Kidney tubule cell (primary cell): ENCODE measurements at regions not wholly inside any gene's neighbourhood (a gene's known extent, or its start where the extent isn't known, plus 50 kb on each side); places are given as distances from the start of the nearest gene placed in this dataset.
"Not testable (repeated sequence)": the region's sequence is repeated elsewhere in the genome, so short reads cannot be mapped to it uniquely, and the experiment has no call there.

Experiments
- DNase-seq: peaks from one replicate; pipeline ENCODE4 v3.0.0-alpha.2; 2018; ENCODE audit warnings: low spot score

GRCh38 chr7:49100908-49101740, 176.8 kb downstream of the CDC14C start:
- not testable (repeated sequence) for DNase-seq

DNA sequence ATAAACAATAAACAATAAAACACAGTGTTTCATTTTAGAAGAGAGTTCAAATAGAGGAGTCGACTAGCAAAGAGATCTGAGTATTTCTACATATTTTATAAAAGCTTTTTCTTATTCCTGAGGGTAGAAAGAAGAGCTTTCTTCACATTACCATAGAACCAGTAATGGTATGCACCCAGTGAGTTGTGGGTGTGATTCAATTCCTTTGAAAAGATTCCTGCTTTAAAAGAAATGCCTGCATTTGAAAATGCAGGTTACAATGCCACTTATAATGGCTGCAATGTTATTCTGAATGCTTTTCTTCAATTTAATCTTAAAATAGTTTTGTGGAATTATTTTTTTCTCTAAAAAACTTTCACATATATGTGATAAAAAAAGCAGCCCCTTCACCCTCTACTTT, 178.1 kb downstream of the CDC14C start:
- DNase-seq, result no peak

DNA sequence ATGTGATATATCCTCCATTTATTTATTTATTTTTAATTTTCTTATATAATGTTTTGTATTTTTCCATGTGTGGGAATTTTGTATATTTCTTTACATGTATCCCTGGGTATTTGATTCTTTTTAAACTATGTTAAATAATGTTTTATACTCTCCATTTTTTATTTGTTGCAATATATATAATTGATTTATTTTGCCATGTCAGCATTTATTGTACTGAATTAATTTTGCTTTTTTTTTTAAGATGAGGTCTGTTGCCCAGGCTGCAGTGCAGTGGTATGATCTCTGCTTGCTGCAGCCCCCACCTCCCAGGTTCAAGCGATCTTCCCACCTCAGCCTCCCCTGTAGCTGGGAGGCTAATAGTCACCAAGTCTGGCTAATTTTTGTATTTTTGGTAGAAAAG, 187.4 kb downstream of the CDC14C start:
- DNase-seq, result no peak

- DNase-seq, result no peak
Observed at GRCh38 chr7:49112222-49112621, 187.9 kb downstream of the CDC14C start.

- DNase-seq, result no peak
Observed at GRCh38 chr7:49112647-49113046, 188.3 kb downstream of the CDC14C start.

DNA sequence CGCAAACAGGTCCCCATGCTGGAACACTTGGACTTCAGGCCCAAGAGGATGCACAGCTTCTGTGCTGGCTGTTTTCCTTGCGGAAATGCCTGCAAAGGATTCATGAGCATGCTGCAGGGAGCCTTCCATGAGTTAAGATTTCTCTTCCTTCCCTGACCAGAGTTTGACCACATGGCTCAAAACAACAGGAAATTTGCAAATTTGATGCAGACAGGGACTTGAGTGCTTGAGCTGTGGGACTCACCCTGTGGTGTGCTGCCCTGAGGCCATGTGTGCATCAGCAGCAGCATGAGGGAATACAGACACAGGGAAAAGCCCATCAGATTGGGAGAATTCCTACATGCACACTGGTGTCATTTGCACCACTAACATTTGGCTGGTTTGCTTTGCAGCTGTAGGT, 195.4 kb downstream of the CDC14C start:
- DNase-seq, result no peak

- DNase-seq, result peak; percentile 19
Observed at GRCh38 chr7:49125246-49125645, 200.9 kb downstream of the CDC14C start.

GRCh38 chr7:49127359-49127913, 203.1 kb downstream of the CDC14C start:
- no peak for DNase-seq

DNA sequence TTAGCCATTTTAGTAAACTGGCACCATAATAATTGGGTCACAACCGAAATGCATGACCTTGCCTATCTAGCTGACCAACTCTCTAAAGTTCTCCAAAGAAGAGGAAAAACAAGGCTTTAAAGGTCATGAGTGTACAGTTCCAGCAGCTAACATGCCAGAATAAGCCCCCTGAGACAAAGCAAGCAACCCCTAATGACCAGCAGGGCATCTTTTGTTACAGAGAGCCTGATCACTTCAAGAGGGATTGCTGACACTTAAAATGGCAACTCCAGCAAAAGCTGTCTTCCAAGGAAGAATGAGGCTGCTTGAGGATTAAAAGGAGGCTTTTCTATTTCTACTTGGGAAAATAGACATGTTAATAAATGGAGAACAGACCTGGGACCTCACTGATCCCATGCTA, 213.6 kb downstream of the CDC14C start:
- DNase-seq, result no peak

DNA sequence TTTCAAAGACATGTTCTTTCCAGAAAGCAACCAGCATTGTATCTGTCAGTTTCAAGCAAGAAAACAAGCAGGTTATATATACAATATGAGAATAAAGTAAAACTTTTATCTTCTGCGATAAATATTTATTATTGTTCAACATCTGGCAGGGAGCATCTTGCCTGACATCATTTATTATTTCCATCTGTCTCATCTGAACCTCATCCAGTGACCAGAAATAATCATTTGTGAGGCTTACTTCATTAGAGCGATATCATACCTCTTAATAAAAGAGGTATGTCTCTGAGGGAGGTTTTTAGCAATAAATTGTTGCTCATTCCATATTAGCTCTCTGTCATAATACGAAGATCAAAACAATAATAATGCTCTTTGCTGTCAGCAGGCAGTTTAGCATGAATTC, 226.1 kb downstream of the CDC14C start:
- no peak for DNase-seq

GRCh38 chr7:49151146-49151545, 226.8 kb downstream of the CDC14C start:
- no peak for DNase-seq

- DNase-seq, result no peak
Observed at GRCh38 chr7:49158321-49158720, 234.0 kb downstream of the CDC14C start.

DNA sequence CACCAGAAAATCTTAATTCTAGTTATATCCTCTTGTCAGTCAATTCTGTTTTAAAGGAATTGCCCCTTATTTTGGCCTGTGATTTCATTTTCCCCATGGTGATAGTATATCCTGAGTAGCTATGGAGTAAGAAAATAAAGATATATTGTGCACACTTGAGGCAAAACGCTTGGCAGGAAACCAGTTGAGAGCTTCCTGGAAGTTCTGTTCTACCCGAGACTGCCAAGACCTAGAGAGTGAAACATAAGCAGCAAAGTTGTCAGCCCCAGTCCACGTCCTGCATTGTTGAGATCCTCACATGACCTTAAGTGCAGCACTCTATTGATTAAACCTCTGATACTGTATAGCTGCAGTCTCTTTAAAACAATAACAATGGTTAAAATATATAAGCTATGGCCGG, 235.2 kb downstream of the CDC14C start:
- no peak for DNase-seq

DNA sequence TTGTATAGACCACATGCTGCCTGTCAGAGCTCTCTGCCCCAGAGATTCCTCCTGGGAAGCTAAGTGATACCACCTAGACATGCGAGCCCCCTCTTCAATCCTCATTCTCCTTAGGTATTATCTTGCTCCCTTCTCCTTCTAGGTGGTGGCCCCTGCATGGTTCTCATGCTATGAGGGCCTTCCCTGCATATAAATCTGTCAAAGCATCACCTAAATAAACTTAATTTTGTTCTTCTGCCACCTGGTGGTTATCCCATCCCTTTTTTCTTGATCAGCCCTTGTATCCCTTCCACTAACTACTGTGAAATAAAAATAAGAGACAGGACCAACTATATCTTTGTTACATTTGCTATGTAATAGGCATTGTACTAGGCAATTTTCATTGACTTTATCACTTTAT, 242.1 kb downstream of the CDC14C start:
- peak; percentile 11 for DNase-seq

GRCh38 chr7:49172639-49173038, 248.3 kb downstream of the CDC14C start:
- no peak for DNase-seq

DNA sequence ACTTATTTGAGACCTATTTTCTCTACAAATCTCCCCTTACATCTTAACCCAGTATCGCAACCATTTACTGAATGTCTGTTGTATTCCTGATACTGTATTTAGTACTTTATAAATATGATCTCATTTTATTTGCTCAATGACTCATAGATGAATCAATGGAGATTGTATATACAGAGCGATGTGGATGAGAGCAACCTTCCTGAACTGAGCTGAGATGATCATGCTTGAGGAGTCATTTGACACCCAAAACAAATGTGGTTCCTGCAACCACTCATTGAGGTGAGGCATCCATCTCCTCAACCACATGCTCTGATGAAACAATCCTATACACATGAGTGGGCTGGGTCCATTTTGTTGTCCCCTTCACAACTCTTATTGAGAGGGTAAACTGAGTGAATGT, 250.0 kb downstream of the CDC14C start:
- peak; percentile 79 for DNase-seq

DNA sequence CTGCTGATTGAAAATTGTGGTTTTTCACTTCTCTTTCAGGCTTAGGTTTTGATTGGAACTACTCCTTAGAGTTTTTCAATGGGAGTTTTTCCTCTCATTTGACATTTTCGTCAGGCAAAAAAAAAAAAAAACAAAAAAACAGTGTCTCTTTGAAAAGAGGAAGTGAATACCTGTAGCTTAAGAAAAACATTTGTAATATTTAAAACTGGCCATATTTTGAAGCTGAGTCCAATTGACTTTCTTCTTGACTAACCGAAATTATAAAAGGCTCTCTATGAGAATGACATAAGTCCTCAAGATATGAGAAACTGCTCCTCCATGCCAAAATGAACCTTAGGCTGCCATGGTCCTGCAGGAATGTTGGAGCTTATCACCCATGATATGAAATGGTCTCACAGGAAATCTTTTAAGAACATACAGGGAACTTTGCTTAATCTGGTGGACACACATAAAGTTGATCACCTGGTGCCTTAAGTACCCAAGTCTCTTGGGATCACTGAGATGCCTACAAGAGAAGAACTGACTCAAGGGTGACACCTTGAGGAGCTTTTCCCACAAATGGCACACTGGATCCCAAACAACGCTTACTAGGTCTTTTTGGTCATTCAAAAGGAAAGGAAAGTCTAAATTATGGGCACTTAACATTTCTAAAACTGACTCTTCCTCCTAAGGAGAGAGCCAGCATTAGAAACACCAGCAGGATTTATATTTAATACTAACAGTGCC, 263.4 kb downstream of the CDC14C start:
- DNase-seq, result no peak

GRCh38 chr7:49228426-49229098, 304.2 kb downstream of the CDC14C start:
- DNase-seq, result peak; percentile 29

DNA sequence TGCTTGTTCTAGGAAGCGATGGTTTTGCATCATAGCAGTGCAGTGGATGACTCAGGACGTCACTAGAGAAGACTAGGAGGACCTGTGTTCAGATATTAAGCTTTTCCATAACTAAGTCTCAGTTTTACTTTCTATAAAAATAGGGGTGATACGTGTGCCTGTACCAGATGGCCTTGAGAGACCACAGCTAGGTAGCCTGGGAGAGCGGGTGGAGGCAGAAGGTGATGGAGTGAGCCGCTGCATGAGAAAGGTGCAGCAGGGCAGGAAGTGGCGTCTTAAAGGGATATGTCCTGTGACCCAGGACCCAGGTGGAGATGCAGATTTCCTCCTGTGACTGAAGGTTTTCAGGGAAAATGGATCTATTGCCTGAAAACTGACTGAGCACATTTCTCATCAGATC, 304.9 kb downstream of the CDC14C start:
- peak; percentile 8 for DNase-seq

GRCh38 chr7:49243521-49243920, 319.2 kb downstream of the CDC14C start:
- no peak for DNase-seq

DNA sequence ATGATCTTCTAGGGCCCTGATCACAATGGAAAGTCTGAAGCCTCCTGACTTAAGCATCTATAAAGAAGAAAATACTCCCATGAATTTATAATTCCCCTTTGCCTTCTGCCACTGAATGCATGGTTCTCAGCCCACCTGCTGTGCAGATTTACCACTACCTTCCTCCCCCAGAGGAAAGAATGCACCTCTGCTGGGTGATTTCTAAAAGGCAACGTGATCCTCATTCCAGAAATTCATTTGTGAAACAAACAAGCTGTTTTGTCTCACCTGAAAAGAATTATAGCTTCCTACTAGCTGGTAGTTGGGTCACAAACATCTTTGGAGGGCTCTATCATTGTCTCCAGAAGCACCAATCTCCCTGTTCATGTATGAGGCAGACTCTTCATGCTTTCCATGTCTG, 320.2 kb downstream of the CDC14C start:
- no peak for DNase-seq

DNA sequence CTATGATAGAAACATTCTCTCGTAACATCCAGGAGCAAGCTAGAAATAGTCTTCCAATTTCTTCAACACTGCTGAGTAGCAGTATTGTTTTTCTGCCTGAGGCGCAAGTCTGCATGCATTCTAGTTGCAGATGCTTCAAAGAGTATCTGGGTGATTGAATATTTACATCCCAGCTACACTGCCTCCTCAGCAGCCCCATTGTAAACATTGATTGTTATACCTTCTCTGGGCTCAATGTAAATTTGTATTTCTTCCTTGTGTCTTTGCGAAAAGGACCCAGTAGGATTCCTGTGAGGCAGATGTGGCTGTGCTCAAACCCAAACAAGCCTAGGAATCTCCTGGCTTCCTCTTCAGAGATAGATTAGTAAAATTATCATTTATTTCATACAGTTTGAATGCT, 320.7 kb downstream of the CDC14C start:
- DNase-seq, result no peak

- DNase-seq, result no peak
Observed at GRCh38 chr7:49247759-49248158, 323.4 kb downstream of the CDC14C start.
